ENCODE measurements at regions not wholly inside any gene's neighbourhood (a gene's known extent, or its start where the extent isn't known, plus 50 kb on each side); places are given as distances from the start of the nearest gene placed in this dataset.
"Not testable (repeated sequence)": the region's sequence is repeated elsewhere in the genome, so short reads cannot be mapped to it uniquely, and the experiment has no call there.

GRCh38 chr7:108627476-108628051, 57.9 kb downstream of the DNAJB9 start:
- no peak for DNase-seq (ENCODE audit: low read depth in 2 of 2)

- DNase-seq (ENCODE audit: low read depth in 2 of 2) = no peak
These were observed 59.0 kb downstream of the DNAJB9 start for GRCh38 chr7:108628678-108629077.

- DNase-seq (ENCODE audit: low read depth in 2 of 2) = no peak
These were observed 60.2 kb downstream of the DNAJB9 start for GRCh38 chr7:108629651-108630400.

- DNase-seq (ENCODE audit: low read depth in 2 of 2) = no peak
These were observed 64.4 kb downstream of the DNAJB9 start for GRCh38 chr7:108634036-108634435.

- DNase-seq (ENCODE audit: low read depth in 2 of 2) = no peak
These were observed 64.9 kb downstream of the DNAJB9 start for GRCh38 chr7:108634535-108634934.

- no peak for DNase-seq (ENCODE audit: low read depth in 2 of 2)
These were observed 67.5 kb downstream of the DNAJB9 start for GRCh38 chr7:108637049-108637621.

- no peak for DNase-seq (ENCODE audit: low read depth in 2 of 2)
These were observed 72.5 kb downstream of the DNAJB9 start for GRCh38 chr7:108642126-108642525.

GRCh38 chr7:108643136-108643535, 73.5 kb downstream of the DNAJB9 start:
- DNase-seq (ENCODE audit: low read depth in 2 of 2) = no peak

GRCh38 chr7:108648989-108649388, 79.3 kb downstream of the DNAJB9 start:
- DNase-seq (ENCODE audit: low read depth in 2 of 2) = no peak

- no peak for DNase-seq (ENCODE audit: low read depth in 2 of 2)
These were observed 80.8 kb downstream of the DNAJB9 start for GRCh38 chr7:108650467-108650866.

- DNase-seq (ENCODE audit: low read depth in 2 of 2) = no peak
These were observed 83.2 kb downstream of the DNAJB9 start for GRCh38 chr7:108652886-108653285.

GRCh38 chr7:108653526-108653925, 83.9 kb downstream of the DNAJB9 start:
- DNase-seq (ENCODE audit: low read depth in 2 of 2) = no peak

- DNase-seq (ENCODE audit: low read depth in 2 of 2) = not testable (repeated sequence)
These were observed 87.6 kb downstream of the DNAJB9 start for GRCh38 chr7:108657140-108657726.

- no peak for DNase-seq (ENCODE audit: low read depth in 2 of 2)
These were observed 89.6 kb downstream of the DNAJB9 start for GRCh38 chr7:108659261-108659660.

GRCh38 chr7:108659867-108660266, 90.2 kb downstream of the DNAJB9 start:
- no peak for DNase-seq (ENCODE audit: low read depth in 2 of 2)

GRCh38 chr7:108660465-108660864, 90.8 kb downstream of the DNAJB9 start:
- DNase-seq (ENCODE audit: low read depth in 2 of 2) = no peak

- no peak for DNase-seq (ENCODE audit: low read depth in 2 of 2)
These were observed 93.2 kb downstream of the DNAJB9 start for GRCh38 chr7:108662783-108663362.

GRCh38 chr7:108663701-108664100, 94.0 kb downstream of the DNAJB9 start:
- no peak for DNase-seq (ENCODE audit: low read depth in 2 of 2)

GRCh38 chr7:108667216-108667615, 97.5 kb downstream of the DNAJB9 start:
- DNase-seq (ENCODE audit: low read depth in 2 of 2) = no peak

- DNase-seq (ENCODE audit: low read depth in 2 of 2) = no peak
These were observed 100.3 kb downstream of the DNAJB9 start for GRCh38 chr7:108669958-108670357.

- DNase-seq (ENCODE audit: low read depth in 2 of 2) = not testable (repeated sequence)
These were observed 104.0 kb downstream of the DNAJB9 start for GRCh38 chr7:108673699-108674098.

- DNase-seq (ENCODE audit: low read depth in 2 of 2) = no peak
These were observed 115.0 kb downstream of the DNAJB9 start for GRCh38 chr7:108684629-108685028.
